SU-DHL-6 (cell line): ENCODE measurements at regions not wholly inside any gene's neighbourhood (a gene's known extent, or its start where the extent isn't known, plus 50 kb on each side); places are given as distances from the start of the nearest gene placed in this dataset.

Experiments used
- EZH2phosphoT487 ChIP-seq: fragments of 200-600 bp; sonication (generic), shearing (Covaris generic); conservative IDR thresholded peaks from 2 replicates; pipeline ENCODE4 v1.6.1; 2018; ENCODE audit warnings: mild to moderate bottlenecking, antibody characterized with exemption, low read length, moderate library complexity, mixed read lengths
- TF ChIP-seq, protein P1 (sequence below): fragments of 200-600 bp; sonication (generic); IDR thresholded peaks from one replicate; pipeline ENCODE4 v1.5.1; 2017; ENCODE audit warnings: antibody characterized with exemption, mild to moderate bottlenecking, low read length, moderate library complexity; ENCODE audit not compliant: insufficient read depth, poor library complexity, severe bottlenecking

DNA sequence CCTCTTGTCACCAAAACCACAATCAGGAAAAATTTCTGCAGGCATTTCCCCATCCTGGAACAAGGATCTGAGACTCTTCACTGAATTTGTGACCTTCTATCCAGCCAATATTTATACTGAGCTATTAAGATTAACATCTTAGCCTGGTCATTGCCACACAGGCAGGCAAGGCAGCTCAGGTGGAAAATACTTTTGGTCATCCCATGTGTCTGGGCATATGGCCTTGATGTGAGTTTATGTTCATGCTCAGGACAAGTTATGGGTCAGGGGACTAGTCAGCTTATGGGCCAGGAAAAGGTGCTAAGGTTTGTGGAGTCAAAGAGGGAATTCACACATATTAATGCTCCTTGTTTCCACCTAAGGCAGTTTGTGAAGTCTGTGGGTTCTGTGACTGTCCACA is 124.3 kb upstream of the TOP3B start:
- TF ChIP-seq, protein P1, sequence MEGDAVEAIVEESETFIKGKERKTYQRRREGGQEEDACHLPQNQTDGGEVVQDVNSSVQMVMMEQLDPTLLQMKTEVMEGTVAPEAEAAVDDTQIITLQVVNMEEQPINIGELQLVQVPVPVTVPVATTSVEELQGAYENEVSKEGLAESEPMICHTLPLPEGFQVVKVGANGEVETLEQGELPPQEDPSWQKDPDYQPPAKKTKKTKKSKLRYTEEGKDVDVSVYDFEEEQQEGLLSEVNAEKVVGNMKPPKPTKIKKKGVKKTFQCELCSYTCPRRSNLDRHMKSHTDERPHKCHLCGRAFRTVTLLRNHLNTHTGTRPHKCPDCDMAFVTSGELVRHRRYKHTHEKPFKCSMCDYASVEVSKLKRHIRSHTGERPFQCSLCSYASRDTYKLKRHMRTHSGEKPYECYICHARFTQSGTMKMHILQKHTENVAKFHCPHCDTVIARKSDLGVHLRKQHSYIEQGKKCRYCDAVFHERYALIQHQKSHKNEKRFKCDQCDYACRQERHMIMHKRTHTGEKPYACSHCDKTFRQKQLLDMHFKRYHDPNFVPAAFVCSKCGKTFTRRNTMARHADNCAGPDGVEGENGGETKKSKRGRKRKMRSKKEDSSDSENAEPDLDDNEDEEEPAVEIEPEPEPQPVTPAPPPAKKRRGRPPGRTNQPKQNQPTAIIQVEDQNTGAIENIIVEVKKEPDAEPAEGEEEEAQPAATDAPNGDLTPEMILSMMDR: no peak
- TF ChIP-seq EZH2phosphoT487: no peak
